Transverse colon (tissue), 4 donors: ENCODE measurements at regions not wholly inside any gene's neighbourhood (a gene's known extent, or its start where the extent isn't known, plus 50 kb on each side); places are given as distances from the start of the nearest gene placed in this dataset.

Experiments used
- DNase-seq: peaks from one replicate; pipeline ENCODE4 v3.0.0-alpha.2; 2019
- H3K27ac ChIP-seq, 4 donors: fragments of 200-600 bp; sonication (generic); 2 replicates each; pipeline ENCODE4 v1.5.1; 2016 to 2018; ENCODE audit warnings: inconsistent platforms in 4 of 4
- H3K27me3 ChIP-seq: fragments of 200-600 bp; sonication (generic); 2 replicates; pipeline ENCODE4 v1.5.1; 2017; ENCODE audit warnings: inconsistent platforms
- H3K36me3 ChIP-seq, 4 donors: fragments of 200-600 bp; sonication (generic); 2 replicates each; pipeline ENCODE4 v1.5.1; 2017 to 2019; ENCODE audit warnings: inconsistent platforms in 4 of 4
- H3K4me1 ChIP-seq, 4 donors: fragments of 200-600 bp; sonication (generic); 2 replicates each; pipeline ENCODE4 v1.5.1; 2017 to 2020; ENCODE audit warnings: inconsistent platforms in 4 of 4
- H3K4me3 ChIP-seq, 4 donors: fragments of 200-600 bp; sonication (generic); 1 replicate in 1 of 4; 2 replicates in 3 of 4; pipeline versions ENCODE4 v1.5.1 to v1.6.1; 2017 to 2019; ENCODE audit warnings: inconsistent platforms in 4 of 4
- H3K9me3 ChIP-seq, 2 donors: fragments of 200-600 bp; sonication (generic); 2 replicates each; pipeline ENCODE4 v1.5.1; 2017 to 2019; ENCODE audit warnings: inconsistent platforms in 2 of 2
- EP300 ChIP-seq: sonication (generic); formaldehyde crosslinking; IDR thresholded peaks from one replicate; pipeline ENCODE4 v1.6.1; 2017; ENCODE audit warnings: antibody characterized with exemption, low read depth
- POLR2A ChIP-seq: fragments of 450-650 bp; IDR thresholded peaks from one replicate; pipeline ENCODE4 v1.6.1; 2016; ENCODE audit warnings: antibody characterized with exemption, mild to moderate bottlenecking, moderate library complexity
- POLR2AphosphoS5 ChIP-seq, 3 donors: sonication (generic); formaldehyde crosslinking; IDR thresholded peaks; one replicate each; pipeline ENCODE4 v1.6.1; 2016; ENCODE audit warnings: antibody characterized with exemption in 3 of 3
- WGBS, 2 donors: methylation state at CpG; one replicate each; pipeline ENCODE4 v1.1.5; 2018; ENCODE audit warnings: low coverage in 1 of 2; 5-methylcytosine and 5-hydroxymethylcytosine counted together
- in situ Hi-C, 4 donors: fragments of 200-750 bp; cut with MboI; loops; one replicate each; pipeline versions ENCODE4 v1.15.0 to v1.15.1; 2017; ENCODE audit warnings: low sequenced_read_pairs in 3 of 4, low pct_ligation_motif_present in 1 of 4, low pct_unique_long_range_greater_than_20kb in 1 of 4
- intact Hi-C: fragments of 100-400 bp; cut with DNase I; formaldehyde crosslinking; loops from one replicate; pipeline ENCODE4 v1.15.1; 2023; ENCODE audit warnings: low total_unique reads
- TF ChIP-seq, protein P1 (sequence below), 5 experiments: fragments of 200-600 bp in 3 of 5; fragments of 450-650 bp in 2 of 5; sonication (generic) in 3 of 5; IDR thresholded peaks; 1 replicate in 2 of 5; 2 replicates in 3 of 5; pipeline ENCODE4 v1.5.1; 2016 to 2017; ENCODE audit warnings: antibody characterized with exemption in 5 of 5, inconsistent platforms in 3 of 5, mild to moderate bottlenecking in 2 of 5, moderate library complexity in 1 of 5

- no peaks in the 10 kb centered on the region for H3K9me3 ChIP-seq
- no peak overlapping the region for H3K4me3 ChIP-seq
- H3K27me3 ChIP-seq: no peaks in the 10 kb centered on the region
- WGBS, 2 donors: 82 to 96% methylated on average over 5 to 6 of the region's 6 CpGs
- intact Hi-C loops: no loop called here
- TF ChIP-seq, protein P1, sequence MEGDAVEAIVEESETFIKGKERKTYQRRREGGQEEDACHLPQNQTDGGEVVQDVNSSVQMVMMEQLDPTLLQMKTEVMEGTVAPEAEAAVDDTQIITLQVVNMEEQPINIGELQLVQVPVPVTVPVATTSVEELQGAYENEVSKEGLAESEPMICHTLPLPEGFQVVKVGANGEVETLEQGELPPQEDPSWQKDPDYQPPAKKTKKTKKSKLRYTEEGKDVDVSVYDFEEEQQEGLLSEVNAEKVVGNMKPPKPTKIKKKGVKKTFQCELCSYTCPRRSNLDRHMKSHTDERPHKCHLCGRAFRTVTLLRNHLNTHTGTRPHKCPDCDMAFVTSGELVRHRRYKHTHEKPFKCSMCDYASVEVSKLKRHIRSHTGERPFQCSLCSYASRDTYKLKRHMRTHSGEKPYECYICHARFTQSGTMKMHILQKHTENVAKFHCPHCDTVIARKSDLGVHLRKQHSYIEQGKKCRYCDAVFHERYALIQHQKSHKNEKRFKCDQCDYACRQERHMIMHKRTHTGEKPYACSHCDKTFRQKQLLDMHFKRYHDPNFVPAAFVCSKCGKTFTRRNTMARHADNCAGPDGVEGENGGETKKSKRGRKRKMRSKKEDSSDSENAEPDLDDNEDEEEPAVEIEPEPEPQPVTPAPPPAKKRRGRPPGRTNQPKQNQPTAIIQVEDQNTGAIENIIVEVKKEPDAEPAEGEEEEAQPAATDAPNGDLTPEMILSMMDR (IDR thresholded peaks at IDR 0.05): no peak
- TF ChIP-seq POLR2A (no peak), POLR2AphosphoS5 (IDR thresholded peaks at IDR 0.05) (no peak)
- no peak for DNase-seq
- H3K27ac ChIP-seq: no peak overlapping the region
- in situ Hi-C loops: no loop called here
- H3K36me3 ChIP-seq: no peaks in the 10 kb centered on the region
- H3K4me1 ChIP-seq: no peaks in the 10 kb centered on the region
Measured at GRCh38 chr10:53700278-53700677, 927.7 kb upstream of the MBL2 start.

- Histone ChIP-seq H3K4me3 (no peak overlapping the region), H3K27ac (no peak overlapping the region), H3K27me3 (no peaks in the 10 kb centered on the region), H3K36me3 (no peaks in the 10 kb centered on the region), H3K9me3 (no peaks in the 10 kb centered on the region), H3K4me1 (no peaks in the 10 kb centered on the region)
- 82 to 86% methylated on average over 3 of the region's 3 CpGs for WGBS, 2 donors
- in situ Hi-C loops (no loop called here), intact Hi-C loops (no loop called here)
- DNase-seq: no peak
- TF ChIP-seq EP300 (no peak), POLR2AphosphoS5 (IDR thresholded peaks at IDR 0.05) (no peak), POLR2A (no peak)
- TF ChIP-seq, protein P1 (IDR thresholded peaks at IDR 0.05): no peak
Measured at GRCh38 chr10:53699684-53700083, 927.1 kb upstream of the MBL2 start.

DNA sequence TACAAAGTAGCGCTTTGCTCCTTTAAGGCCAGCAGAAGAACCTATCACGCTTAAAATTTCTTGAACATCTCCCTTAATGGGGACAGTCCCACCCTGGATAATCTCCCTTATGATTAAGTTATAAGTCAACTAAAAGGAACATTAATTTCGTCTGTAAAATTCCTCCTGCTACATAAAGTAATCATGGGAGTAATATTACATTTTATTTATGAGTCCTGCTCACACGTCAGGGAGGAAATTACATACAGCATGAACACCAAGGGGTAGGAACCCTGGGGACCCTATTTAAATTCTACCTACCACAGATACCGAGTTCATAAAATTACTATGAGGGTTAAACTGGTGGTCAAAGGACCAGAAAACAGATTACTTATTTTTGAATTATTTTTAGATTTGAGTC is 926.6 kb upstream of the MBL2 start:
- H3K27ac ChIP-seq: no peak overlapping the region
- WGBS, 2 donors: 68 to 85% methylated on average over 5 of the region's 5 CpGs
- no peaks in the 10 kb centered on the region for H3K9me3 ChIP-seq
- intact Hi-C loops: no loop called here
- no peak for DNase-seq
- H3K36me3 ChIP-seq: no peaks in the 10 kb centered on the region
- H3K4me1 ChIP-seq: no peaks in the 10 kb centered on the region
- no peak for TF ChIP-seq POLR2AphosphoS5 (IDR thresholded peaks at IDR 0.05)
- no peak for TF ChIP-seq POLR2A
- TF ChIP-seq, protein P1 (IDR thresholded peaks at IDR 0.05): no peak
- TF ChIP-seq EP300: no peak
- in situ Hi-C loops: no loop called here
- no peak overlapping the region for H3K4me3 ChIP-seq
- H3K27me3 ChIP-seq: no peaks in the 10 kb centered on the region

DNA sequence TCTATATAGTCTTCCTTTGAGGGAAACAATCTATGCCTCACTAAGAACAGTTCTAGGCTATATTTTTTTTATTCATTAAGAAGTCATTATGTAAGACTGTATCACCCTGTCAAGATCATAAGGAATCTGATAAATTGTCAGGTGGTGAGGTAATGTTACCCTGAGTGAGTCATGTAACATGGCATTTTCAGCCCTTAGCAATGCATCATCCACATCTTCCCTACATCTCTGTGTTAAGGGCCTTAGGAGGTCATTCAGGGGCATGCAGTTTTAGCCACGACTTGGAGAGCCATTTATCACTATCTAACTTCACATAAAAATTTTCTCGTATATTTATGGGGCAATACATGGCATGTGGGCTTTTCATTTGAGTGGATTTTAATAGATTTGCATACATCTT is 924.5 kb upstream of the MBL2 start:
- in situ Hi-C loops: no loop called here
- Histone ChIP-seq H3K27ac (no peak overlapping the region), H3K36me3 (no peaks in the 10 kb centered on the region), H3K4me1 (no peaks in the 10 kb centered on the region), H3K27me3 (no peaks in the 10 kb centered on the region), H3K9me3 (no peaks in the 10 kb centered on the region), H3K4me3 (no peak overlapping the region)
- DNase-seq: no peak
- TF ChIP-seq EP300 (no peak), POLR2AphosphoS5 (IDR thresholded peaks at IDR 0.05) (no peak), POLR2A (no peak)
- TF ChIP-seq, protein P1 (IDR thresholded peaks at IDR 0.05): no peak
- intact Hi-C loops: no loop called here
- 48 to 100% methylated on average over 1 to 2 of the region's 2 CpGs for WGBS, 2 donors
